B cell (primary cell): ENCODE measurements at regions not wholly inside any gene's neighbourhood (a gene's known extent, or its start where the extent isn't known, plus 50 kb on each side); places are given as distances from the start of the nearest gene placed in this dataset.

ENCODE experiments used
- ATAC-seq: fragments of 200-7000 bp; cut with Tn5 transposase; one replicate; pipeline ENCODE4 v1.10.0; 2021; ENCODE audit warnings: low read depth, mild to moderate bottlenecking, moderate number of reproducible peaks, moderate library complexity
- CTCF ChIA-PET: fragments of 350-600 bp; sonication (Branson Sonifier 250); formaldehyde crosslinking; loops from one replicate; lab custom pipeline; 2021; ENCODE audit warnings: antibody characterized with exemption, inconsistent platforms; lab: Charles Lee
- POLR2A ChIA-PET: fragments of 350-600 bp; sonication (Branson Sonifier 250); formaldehyde crosslinking; loops from one replicate; lab custom pipeline; 2021; ENCODE audit warnings: antibody characterized with exemption; lab: Charles Lee
- DNase-seq: peaks from one replicate; pipeline ENCODE4 v3.0.0; 2013
- H2AFZ ChIP-seq: 2 replicates; pipeline ENCODE4 v1.6.1; 2012; ENCODE audit warnings: mild to moderate bottlenecking, low read depth, low read length; ENCODE audit not compliant: insufficient read depth, poor library complexity, severe bottlenecking
- H3K27ac ChIP-seq, 2 donors: 1 replicate in 1 of 2; 2 replicates in 1 of 2; pipeline ENCODE4 v1.5.1; 2012 to 2013; ENCODE audit warnings: low read length in 2 of 2, mild to moderate bottlenecking in 2 of 2, moderate library complexity in 1 of 2
- H3K27me3 ChIP-seq, 4 experiments: fragments of 200-600 bp in 1 of 4; sonication (generic) in 1 of 4; replicated peaks in 1 of 4; 1 replicate in 2 of 4; 2 replicates in 2 of 4; pipeline versions ENCODE4 v1.6.1 to v1.7.0; 2013 to 2016; ENCODE audit warnings: low read length in 3 of 4, mild to moderate bottlenecking in 2 of 4, mixed read lengths in 1 of 4, moderate library complexity in 1 of 4; ENCODE audit not compliant: insufficient read depth in 4 of 4, control insufficient read depth in 3 of 4; ENCODE audit errors: control extremely low read depth in 1 of 4
- H3K36me3 ChIP-seq, 2 experiments: replicated peaks in 1 of 2; 1 replicate in 1 of 2; 2 replicates in 1 of 2; pipeline versions ENCODE4 v1.6.1 to v1.7.1; 2013; ENCODE audit warnings: low read length in 1 of 2; ENCODE audit not compliant: insufficient read depth in 2 of 2, control insufficient read depth in 1 of 2; ENCODE audit errors: control extremely low read depth in 1 of 2, extremely low read depth in 1 of 2
- H3K4me1 ChIP-seq, 2 donors: fragments of 200-600 bp in 1 of 2; sonication (generic) in 1 of 2; 1 replicate in 1 of 2; 2 replicates in 1 of 2; pipeline versions ENCODE4 v1.5.1 to v1.6.1; 2013 to 2017; ENCODE audit warnings: low read length in 2 of 2; ENCODE audit not compliant: control insufficient read depth in 2 of 2, insufficient read depth in 2 of 2
- H3K4me2 ChIP-seq: replicated peaks from 2 replicates; pipeline ENCODE3; 2012; ENCODE audit warnings: mild to moderate bottlenecking, low read depth, low read length; ENCODE audit not compliant: poor library complexity, severe bottlenecking
- H3K4me3 ChIP-seq, 5 experiments: fragments of 200-600 bp in 1 of 5; sonication (generic) in 1 of 5; 1 replicate in 3 of 5; 2 replicates in 2 of 5; pipeline versions ENCODE4 v1.5.1 to v1.7.0; 2011 to 2016; ENCODE audit warnings: low read length in 4 of 5, mild to moderate bottlenecking in 4 of 5, low read depth in 2 of 5, control low read depth in 1 of 5, moderate library complexity in 1 of 5; ENCODE audit not compliant: insufficient read depth in 1 of 5; ENCODE audit errors: control extremely low read depth in 1 of 5, extremely low read depth in 1 of 5
- H3K79me2 ChIP-seq: fragments of 200-600 bp; sonication (generic); one replicate; pipeline ENCODE4 v1.6.0; 2016; ENCODE audit warnings: low read length; ENCODE audit not compliant: control insufficient read depth, insufficient read depth
- H3K9ac ChIP-seq: fragments of 200-600 bp; sonication (generic); 2 replicates; pipeline ENCODE4 v1.6.1; 2017; ENCODE audit warnings: mild to moderate bottlenecking, low read length, moderate library complexity
- H3K9me3 ChIP-seq, 3 donors: one replicate each; pipeline versions ENCODE4 v1.6.1 to v1.7.1; 2013; ENCODE audit warnings: low read length in 2 of 3; ENCODE audit not compliant: control insufficient read depth in 2 of 3, insufficient read depth in 1 of 3; ENCODE audit errors: control extremely low read depth in 1 of 3
- H4K20me1 ChIP-seq: 2 replicates; pipeline ENCODE4 v1.6.0; 2012; ENCODE audit warnings: mild to moderate bottlenecking, low read length; ENCODE audit not compliant: insufficient read depth, control insufficient read depth, poor library complexity, severe bottlenecking
- H3K27ac Mint-ChIP-seq: one replicate; pipeline ENCODE4 v1.8.0; 2021; ENCODE audit warnings: mixed read lengths
- H3K27me3 Mint-ChIP-seq: one replicate; pipeline ENCODE4 v1.8.0; 2021; ENCODE audit warnings: mixed read lengths
- H3K4me1 Mint-ChIP-seq: one replicate; pipeline ENCODE4 v1.8.0; 2021; ENCODE audit warnings: mixed read lengths
- H3K4me3 Mint-ChIP-seq: one replicate; pipeline ENCODE4 v1.8.0; 2021; ENCODE audit warnings: mixed read lengths
- H3K9me3 Mint-ChIP-seq: one replicate; pipeline ENCODE4 v1.8.0; 2022; ENCODE audit warnings: mixed read lengths; ENCODE audit not compliant: insufficient read depth
- EZH2 ChIP-seq: IDR thresholded peaks from 2 replicates; pipeline ENCODE4 v1.6.1; 2012; ENCODE audit warnings: borderline replicate concordance, low read depth, mild to moderate bottlenecking, moderate library complexity, low read length; ENCODE audit not compliant: insufficient read depth, poor library complexity, severe bottlenecking
- WGBS: methylation state at CpG from one replicate; pipeline ENCODE4 v1.1.5; 2013; ENCODE audit warnings: missing lambda C conversion rate; ENCODE audit not compliant: insufficient coverage; 5-methylcytosine and 5-hydroxymethylcytosine counted together
- intact Hi-C: fragments of 100-400 bp; cut with micrococcal nuclease; formaldehyde crosslinking; loops from one replicate; pipeline ENCODE4 v1.10.0; 2022
- TF ChIP-seq, protein P1 (sequence below): fragments of 200-600 bp; IDR thresholded peaks from one replicate; pipeline ENCODE4 v1.8.0; 2022; ENCODE audit warnings: antibody characterized with exemption, mild to moderate bottlenecking

DNA sequence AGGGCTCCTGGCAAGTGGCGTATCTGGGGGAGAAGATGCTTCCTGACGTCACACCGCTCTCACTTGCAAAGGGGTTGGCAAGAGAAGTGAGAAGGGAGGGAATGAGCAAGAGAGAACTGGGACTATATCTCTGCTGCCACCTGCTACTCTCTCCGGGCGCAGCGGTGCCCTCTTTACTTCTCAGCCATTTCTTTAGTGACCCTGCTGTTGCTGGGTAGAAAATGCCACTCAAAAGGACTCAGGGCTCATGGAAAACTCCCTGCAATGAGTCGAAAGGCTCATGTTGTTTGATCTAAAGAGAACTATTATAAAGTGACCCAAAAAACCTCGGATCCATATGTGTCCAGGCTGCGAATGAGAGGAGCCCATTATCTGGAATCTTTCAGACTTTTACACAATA, 401.8 kb downstream of the SAMD5 start:
- Histone ChIP-seq H2AFZ (no peak overlapping the region), H3K9me3 (peaks cover 0 to 4% (median 0%) of the 10 kb centered on the region in 3 donors), H3K36me3 (no peaks in the 10 kb centered on the region), H3K4me3 (no peak overlapping the region), H3K4me2 (no peak overlapping the region), H3K79me2 (no peaks in the 10 kb centered on the region), H3K4me1 (no peaks in the 10 kb centered on the region), H3K27me3 (no peaks in the 10 kb centered on the region), H3K27ac (no peak overlapping the region), H4K20me1 (no peaks in the 10 kb centered on the region), H3K9ac (no peak overlapping the region)
- no CpG with 5 or more reads among the region's 9 CpGs for WGBS
- TF ChIP-seq, protein P1, sequence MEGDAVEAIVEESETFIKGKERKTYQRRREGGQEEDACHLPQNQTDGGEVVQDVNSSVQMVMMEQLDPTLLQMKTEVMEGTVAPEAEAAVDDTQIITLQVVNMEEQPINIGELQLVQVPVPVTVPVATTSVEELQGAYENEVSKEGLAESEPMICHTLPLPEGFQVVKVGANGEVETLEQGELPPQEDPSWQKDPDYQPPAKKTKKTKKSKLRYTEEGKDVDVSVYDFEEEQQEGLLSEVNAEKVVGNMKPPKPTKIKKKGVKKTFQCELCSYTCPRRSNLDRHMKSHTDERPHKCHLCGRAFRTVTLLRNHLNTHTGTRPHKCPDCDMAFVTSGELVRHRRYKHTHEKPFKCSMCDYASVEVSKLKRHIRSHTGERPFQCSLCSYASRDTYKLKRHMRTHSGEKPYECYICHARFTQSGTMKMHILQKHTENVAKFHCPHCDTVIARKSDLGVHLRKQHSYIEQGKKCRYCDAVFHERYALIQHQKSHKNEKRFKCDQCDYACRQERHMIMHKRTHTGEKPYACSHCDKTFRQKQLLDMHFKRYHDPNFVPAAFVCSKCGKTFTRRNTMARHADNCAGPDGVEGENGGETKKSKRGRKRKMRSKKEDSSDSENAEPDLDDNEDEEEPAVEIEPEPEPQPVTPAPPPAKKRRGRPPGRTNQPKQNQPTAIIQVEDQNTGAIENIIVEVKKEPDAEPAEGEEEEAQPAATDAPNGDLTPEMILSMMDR: no peak
- TF ChIP-seq EZH2: no peak
- no peak for DNase-seq
- ChIA-PET CTCF (no interaction called here), POLR2A (no interaction called here)
- Mint-ChIP-seq H3K27me3 (no peaks in the 10 kb centered on the region), H3K9me3 (no peaks in the 10 kb centered on the region), H3K4me3 (no peak overlapping the region), H3K27ac (no peak overlapping the region), H3K4me1 (no peaks in the 10 kb centered on the region)
- intact Hi-C loops: no loop called here
- no peak for ATAC-seq

DNA sequence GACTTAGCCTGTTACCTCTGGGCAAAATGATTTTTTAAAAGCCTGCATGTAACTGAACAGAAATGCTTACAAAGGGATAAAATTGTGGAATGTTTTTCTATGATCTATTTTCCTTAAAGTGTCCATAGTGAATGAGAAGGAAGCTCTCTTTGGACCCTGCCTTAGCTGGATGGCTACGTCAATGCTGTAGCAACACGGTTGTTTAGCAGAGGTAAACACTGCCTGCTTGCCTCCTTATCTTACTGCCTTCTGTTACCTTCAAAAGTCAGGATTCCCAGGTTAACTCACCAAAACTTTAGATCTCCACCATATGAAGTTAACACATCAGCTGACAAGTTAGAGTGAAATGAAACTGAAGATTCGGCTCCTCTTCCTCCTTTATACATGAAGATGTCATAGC, 402.6 kb downstream of the SAMD5 start:
- H3K4me1 ChIP-seq: no peaks in the 10 kb centered on the region
- H3K36me3 ChIP-seq: no peaks in the 10 kb centered on the region
- no peak overlapping the region for H3K4me3 ChIP-seq
- TF ChIP-seq, protein P1: no peak
- no peak for TF ChIP-seq EZH2
- H4K20me1 ChIP-seq: no peaks in the 10 kb centered on the region
- H3K9ac ChIP-seq: no peak overlapping the region
- 92% methylated on average over 2 of the region's 3 CpGs for WGBS
- Mint-ChIP-seq H3K27ac (no peak overlapping the region), H3K9me3 (no peaks in the 10 kb centered on the region), H3K4me1 (no peaks in the 10 kb centered on the region), H3K27me3 (no peaks in the 10 kb centered on the region), H3K4me3 (no peak overlapping the region)
- ATAC-seq: no peak
- no peak overlapping the region for H3K27ac ChIP-seq
- no peak overlapping the region for H3K4me2 ChIP-seq
- ChIA-PET POLR2A (no interaction called here), CTCF (no interaction called here)
- no peak overlapping the region for H2AFZ ChIP-seq
- peaks cover 0 to 4% (median 0%) of the 10 kb centered on the region in 3 donors for H3K9me3 ChIP-seq
- H3K79me2 ChIP-seq: no peaks in the 10 kb centered on the region
- intact Hi-C loops: no loop called here
- no peaks in the 10 kb centered on the region for H3K27me3 ChIP-seq
- DNase-seq: no peak
